Stimulated activated CD4-positive, alpha-beta T cell treated with anti-CD3 and anti-CD28 coated beads, Interleukin-15, amount 100 ng/mL, for 1 hour (primary cell): ENCODE measurements at regions not wholly inside any gene's neighbourhood (a gene's known extent, or its start where the extent isn't known, plus 50 kb on each side); places are given as distances from the start of the nearest gene placed in this dataset.
A peak's percentile ranks its signal among the peaks of the same experiment; 100 is the strongest.

Source experiments
- DNase-seq, 2 donors: peaks; one replicate each; pipeline ENCODE4 v3.0.0-alpha.2; 2020; ENCODE audit warnings: low read depth in 1 of 2, low spot score in 1 of 2

- DNase-seq, result no peak
These were observed 150.6 kb upstream of the RAB12 start for GRCh38 chr18:8458546-8459215.

- no peak for DNase-seq
These were observed 148.5 kb upstream of the RAB12 start for GRCh38 chr18:8460748-8461147.

GRCh38 chr18:8461544-8461943, 147.7 kb upstream of the RAB12 start:
- no peak for DNase-seq

DNA sequence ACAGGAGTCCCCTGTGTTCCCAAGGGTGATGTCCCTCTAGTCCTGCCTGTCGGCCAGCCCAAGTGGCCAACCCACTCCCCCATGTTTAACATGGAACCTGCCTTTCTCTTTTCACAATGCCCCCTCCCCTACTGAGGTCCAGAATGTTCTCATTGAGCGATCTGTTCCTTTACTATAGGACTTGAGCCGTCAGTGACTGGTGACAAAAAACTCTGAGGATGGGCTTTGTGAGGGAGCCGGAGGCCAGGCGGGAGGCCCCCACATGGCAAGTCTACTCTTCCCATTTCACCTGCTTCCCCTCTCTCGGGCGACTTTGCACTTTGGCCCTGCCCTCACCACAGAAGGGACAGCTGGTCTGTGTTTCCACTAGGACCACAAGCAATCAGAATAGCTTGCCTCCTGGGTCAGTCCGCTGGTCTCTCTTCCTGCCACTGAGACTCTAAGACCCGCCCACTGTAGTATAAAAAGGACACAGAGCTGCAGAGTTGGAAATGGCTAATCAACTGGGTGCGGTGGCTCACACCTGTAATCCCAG, 146.5 kb upstream of the RAB12 start:
- no peak for DNase-seq

DNA sequence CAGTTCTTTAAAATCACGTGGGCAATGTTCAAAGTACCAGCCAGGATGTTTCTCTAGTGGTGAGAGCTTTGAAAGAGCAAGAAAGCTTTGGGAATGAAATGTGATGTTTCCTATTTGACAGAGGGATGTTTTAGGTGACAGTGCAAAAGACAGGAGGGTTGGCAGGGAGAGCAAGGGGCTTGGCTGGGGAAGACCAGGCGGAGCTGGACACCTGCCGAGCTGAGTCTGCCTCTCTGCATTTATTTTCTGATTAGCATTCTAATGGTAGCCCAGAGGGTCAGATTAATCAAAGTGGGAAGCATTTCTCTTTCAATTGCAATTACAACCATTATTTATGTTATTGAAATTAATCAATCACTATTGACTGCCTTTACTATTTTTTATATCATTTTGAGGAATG, 145.4 kb upstream of the RAB12 start:
- no peak for DNase-seq

DNA sequence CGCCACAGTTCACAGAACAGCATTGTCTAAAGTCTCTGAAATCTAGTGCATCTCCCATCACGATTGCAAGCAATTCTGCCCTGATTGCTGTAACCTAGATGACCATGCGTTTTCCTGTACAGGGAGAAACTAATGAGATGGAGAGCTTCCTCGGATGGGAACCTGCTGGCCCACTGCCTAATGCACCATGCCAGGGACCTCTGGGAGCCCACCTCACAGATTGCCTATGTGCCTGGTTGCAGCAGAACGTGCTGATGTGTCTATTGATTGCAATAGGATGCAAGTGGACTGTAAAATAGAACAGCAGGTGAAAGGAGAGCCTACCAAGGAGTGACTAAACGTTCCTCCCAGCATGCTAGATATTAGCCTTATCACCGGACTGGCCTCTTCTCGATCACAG, 141.0 kb upstream of the RAB12 start:
- DNase-seq, result no peak

GRCh38 chr18:8468921-8469335, 140.3 kb upstream of the RAB12 start:
- no peak for DNase-seq

- DNase-seq, result no peak
These were observed 139.6 kb upstream of the RAB12 start for GRCh38 chr18:8469544-8470130.

DNA sequence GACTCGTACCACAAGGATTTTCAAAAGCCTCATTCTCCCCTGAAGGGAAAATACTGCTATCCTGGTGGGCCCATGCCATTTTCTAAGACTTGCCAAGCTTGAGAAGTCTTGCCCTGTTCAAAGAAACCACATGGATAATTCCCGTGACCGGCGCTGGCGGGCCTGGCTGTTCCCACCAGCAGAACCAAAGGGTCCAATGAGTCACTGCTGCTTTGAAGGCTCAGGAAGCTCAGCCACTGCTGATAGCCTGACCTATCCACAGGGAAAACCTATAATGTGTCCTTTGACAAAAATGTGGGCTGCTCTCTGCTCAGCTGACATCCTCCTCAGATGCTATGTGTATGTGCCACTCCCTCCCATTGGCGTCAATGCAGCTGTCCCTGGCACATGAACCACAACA, 137.9 kb upstream of the RAB12 start:
- no peak for DNase-seq

DNA sequence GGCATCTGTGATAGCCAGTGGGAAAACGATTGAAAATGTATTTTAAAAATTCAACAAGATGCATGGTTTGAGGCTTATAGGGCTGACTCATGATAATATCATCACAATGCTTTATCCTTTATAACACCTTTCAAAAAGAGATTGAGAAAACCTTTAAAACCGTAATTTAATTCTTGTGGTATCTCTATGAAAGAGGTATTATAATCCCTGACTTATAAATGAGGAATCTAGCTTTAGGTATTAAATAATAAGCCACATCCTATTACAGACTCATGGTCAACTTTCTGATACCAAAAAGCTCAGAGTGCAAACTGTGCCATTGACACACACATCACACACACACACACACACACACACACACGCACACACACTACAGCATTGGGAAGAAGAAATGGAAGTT, 134.6 kb upstream of the RAB12 start:
- no peak for DNase-seq

- DNase-seq, result no peak
These were observed 131.6 kb upstream of the RAB12 start for GRCh38 chr18:8477615-8478014.

DNA sequence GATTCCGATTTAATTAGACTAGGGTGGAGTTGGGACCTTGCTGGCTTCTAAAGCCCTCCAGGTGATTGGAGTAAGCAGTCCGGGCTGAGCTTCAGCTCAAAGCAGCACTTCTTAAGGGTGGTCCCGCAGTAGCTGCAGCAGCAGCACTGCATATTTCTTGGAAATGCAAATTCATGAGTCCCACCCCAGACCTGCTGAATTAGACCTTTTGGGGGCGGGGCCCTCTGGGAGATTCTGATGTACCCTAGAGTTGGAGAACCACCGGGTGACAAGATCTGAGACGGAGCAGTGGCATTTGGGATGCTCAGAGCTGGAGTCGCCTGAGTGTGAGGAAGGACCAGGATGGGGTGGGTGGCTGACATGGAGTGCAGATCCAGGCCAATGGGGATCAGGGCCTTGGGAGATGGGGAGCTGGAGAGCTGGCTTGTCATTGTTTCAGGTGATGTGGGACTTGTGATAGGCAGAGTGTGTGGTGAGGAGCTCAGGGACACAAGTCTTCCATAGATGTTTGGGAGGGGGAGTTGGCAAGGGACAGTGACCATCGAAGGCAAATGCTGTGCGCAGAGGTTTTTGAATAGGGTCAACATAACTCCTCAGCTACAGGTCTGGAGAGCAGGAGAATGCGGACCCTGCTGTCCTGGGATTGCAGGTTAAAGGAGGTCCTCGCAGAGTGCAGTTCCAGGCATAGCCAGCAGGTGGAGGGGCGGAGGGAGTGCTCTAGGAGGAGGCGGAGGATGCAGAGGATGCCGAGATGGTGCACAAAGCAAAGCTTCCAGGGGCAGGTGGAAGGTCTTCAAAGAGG, 130.9 kb upstream of the RAB12 start:
- DNase-seq, result peak in 1 of 2 donors; percentile 31

DNA sequence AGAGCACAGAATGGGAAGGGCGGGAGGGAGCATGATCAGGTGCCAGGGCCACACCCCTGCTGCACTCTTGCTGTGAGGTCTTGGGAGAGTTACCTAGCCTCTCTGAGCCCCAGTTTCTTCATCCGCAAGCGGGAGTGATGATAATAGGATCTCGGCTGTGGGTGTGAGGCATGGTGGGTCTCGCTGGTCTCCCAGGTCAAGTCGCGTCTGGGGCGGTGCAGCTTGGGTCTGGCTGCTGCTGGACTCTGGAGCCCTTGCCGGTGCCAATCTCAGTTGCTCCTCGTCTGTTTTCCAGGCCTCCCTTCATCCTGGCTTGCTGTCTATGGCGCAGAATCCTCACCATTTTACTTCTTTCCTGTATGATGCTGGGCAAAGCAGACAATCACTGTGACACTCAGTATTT, 130.3 kb upstream of the RAB12 start:
- no peak for DNase-seq

GRCh38 chr18:8479789-8480188, 129.4 kb upstream of the RAB12 start:
- DNase-seq, result no peak

DNA sequence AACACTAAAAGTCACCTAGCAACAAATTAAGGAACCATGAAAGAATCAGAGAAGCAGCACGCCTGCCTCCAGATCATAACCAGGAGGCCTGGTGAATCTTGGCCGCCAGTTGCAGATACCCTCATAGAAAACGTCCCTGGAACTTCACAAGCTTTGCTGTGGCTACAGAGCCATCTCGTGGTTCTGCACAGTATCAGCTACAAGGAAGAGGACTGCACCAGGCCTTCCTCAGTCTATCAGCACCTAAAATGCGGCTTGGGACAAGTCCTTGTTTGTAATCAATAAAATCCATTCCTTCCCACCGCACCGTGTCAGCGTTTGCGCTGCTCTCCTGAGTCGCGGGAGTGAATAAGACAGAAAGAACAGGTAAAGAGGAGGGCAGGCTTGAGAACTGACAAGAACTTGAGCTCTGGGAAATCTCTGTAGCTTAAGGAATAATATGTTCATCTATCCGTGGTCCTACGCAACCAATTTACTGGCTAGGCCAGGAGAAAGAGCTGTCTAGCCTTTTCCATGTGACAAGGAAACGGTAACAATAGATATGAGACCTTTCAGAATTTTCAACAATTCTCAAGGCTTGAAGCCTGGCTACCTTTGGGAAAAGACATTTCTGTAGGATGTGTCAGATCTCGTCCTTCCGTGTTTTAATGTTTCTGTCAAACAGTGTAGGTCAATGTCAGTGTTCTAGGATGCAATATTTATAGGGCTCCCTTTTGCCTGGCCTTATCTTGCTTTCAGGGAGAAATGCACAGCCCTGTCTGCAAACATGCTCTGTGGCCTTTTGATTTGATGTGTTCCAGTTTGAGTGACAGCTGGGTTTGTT, 128.5 kb upstream of the RAB12 start:
- DNase-seq, result no peak

DNA sequence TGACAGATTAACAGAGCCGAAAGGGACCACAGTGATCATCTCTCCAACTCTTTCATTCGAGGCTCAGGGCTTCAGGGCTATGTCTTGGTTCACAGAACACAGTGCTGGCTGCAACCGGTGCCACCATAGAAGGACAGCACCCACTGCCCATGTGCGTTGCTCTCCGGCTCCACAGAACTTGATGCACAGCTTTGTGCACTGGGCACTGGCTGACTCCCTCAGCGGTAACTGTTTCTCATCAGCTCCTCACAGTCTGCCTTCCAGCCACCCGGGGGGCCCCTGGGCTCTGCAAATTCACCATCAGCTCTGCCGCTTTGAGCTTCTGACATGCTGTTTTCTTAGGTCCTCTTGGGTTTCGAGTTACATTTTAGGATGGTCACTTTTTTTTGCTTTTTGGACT, 124.3 kb upstream of the RAB12 start:
- DNase-seq, result no peak

DNA sequence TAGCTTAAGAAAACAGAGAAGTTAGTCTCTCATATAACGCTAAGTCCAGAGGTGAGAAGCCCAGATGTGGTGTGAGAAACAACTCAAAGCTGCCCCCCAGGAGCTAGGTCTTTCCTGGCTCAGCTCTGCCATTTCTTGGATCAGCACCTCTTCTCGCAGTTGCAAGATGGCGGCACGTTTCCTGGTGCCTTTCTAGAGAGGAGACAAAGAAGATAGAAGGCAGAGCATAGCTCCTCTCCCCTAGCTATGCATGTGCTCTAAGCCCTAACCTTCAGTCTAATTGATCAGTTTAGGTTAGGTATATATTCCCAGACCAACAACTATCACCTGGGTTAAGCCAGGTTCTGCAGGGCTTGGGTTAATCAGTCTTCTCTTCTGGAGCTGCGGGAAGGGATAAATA, 119.5 kb upstream of the RAB12 start:
- no peak for DNase-seq

DNA sequence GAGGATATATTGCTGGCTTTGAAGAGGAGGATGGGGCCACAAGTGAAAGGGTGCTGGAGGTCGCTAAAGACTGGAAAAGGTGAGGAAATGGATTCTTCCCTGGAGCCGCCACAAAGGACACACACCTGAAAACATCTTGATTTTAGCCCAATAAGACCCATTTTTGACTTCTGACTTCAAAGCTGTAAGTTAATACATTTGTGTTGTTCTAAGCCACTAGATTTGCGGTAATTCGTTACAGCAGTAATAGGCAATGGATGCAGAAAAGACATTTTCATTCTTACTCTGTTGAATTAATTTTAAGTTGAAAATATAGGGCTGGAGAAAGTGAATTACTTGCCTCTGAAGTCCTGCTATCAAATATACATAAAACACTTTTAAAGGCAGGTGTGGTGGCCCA, 117.7 kb upstream of the RAB12 start:
- DNase-seq, result no peak

DNA sequence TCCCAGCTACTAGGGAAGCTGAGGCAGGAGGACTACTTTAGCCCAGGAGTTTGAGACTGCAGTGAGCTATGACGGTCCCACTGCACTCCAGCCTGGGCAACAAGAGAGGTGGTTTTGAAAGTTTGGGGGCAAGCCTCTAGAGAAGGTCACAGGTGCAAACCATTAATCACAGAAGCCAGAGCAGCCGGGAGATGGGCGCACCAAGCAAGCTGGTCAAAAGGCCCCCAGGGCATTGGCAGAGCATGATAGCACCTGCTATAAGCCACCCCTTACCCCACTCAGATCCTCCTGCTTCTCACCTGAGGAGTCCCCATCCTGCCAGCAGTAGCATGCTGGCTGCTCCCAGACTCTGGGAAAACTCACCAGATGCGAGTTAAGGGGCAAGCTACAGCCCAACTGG, 116.1 kb upstream of the RAB12 start:
- no peak for DNase-seq

GRCh38 chr18:8496186-8496585, 113.1 kb upstream of the RAB12 start:
- no peak for DNase-seq

- DNase-seq, result no peak
These were observed 110.3 kb upstream of the RAB12 start for GRCh38 chr18:8498905-8499304.
